ENCODE measurements at regions not wholly inside any gene's neighbourhood (a gene's known extent, or its start where the extent isn't known, plus 50 kb on each side); places are given as distances from the start of the nearest gene placed in this dataset.

DNA sequence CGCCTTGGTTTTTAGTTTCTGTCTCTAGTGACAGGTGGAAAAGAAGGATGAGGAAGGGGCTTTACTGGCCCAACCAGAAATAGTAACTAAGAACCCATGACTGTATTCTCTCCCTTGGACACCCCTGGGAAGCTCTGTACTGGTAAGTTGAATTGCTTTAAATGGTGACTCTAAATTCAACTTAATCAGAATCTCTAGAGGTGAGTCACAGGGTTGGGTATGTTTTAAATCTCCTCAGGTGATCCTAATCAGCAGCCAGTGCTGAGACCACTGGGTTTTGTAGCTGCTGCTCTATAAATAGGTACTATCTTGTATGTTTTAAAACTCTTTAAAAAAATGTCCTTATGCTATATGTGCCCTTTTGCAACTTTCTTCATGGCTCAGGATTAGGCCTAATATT lies 314.0 kb upstream of the ECI2 start:
- CTCF ChIA-PET, result no interaction called here
- POLR2A ChIA-PET, result no interaction called here
- TF ChIP-seq FOXA1 (IDR thresholded peaks at IDR 0.05) (no peak), ZNF384 (IDR thresholded peaks at IDR 0.05) (no peak), HDGF (IDR thresholded peaks at IDR 0.05; ENCODE audit: borderline replicate concordance) (no peak), NFRKB (IDR thresholded peaks at IDR 0.05) (no peak), PKNOX1 (IDR thresholded peaks at IDR 0.05) (no peak), LEF1 (IDR thresholded peaks at IDR 0.05; ENCODE audit: borderline replicate concordance) (no peak), SP1 (IDR thresholded peaks at IDR 0.05) (no peak), FOXK2 (IDR thresholded peaks at IDR 0.05) (no peak), BHLHE40 (IDR thresholded peaks at IDR 0.05; ENCODE audit: borderline replicate concordance) (no peak), FOXM1 (IDR thresholded peaks at IDR 0.05; ENCODE audit: borderline replicate concordance) (no peak), TARDBP (IDR thresholded peaks at IDR 0.05) (no peak), CTBP1 (IDR thresholded peaks at IDR 0.05; ENCODE audit: borderline replicate concordance) (no peak), SUZ12 (IDR thresholded peaks at IDR 0.05) (no peak), ARNT (IDR thresholded peaks at IDR 0.05) (no peak), L3MBTL2 (conservative IDR thresholded peaks at IDR 0.05) (no peak), ELF4 (IDR thresholded peaks at IDR 0.05) (no peak)
- DNase-seq (ENCODE audit: extremely low spot score), result no peak

- TF ChIP-seq ELF4 (IDR thresholded peaks at IDR 0.05) (no peak), ARNT (IDR thresholded peaks at IDR 0.05) (no peak), CTBP1 (IDR thresholded peaks at IDR 0.05; ENCODE audit: borderline replicate concordance) (no peak), SUZ12 (IDR thresholded peaks at IDR 0.05) (no peak), HDGF (IDR thresholded peaks at IDR 0.05; ENCODE audit: borderline replicate concordance) (no peak), BHLHE40 (IDR thresholded peaks at IDR 0.05; ENCODE audit: borderline replicate concordance) (no peak), FOXM1 (IDR thresholded peaks at IDR 0.05; ENCODE audit: borderline replicate concordance) (no peak), NFRKB (IDR thresholded peaks at IDR 0.05) (no peak), TARDBP (IDR thresholded peaks at IDR 0.05) (no peak), LEF1 (IDR thresholded peaks at IDR 0.05; ENCODE audit: borderline replicate concordance) (no peak), ZNF384 (IDR thresholded peaks at IDR 0.05) (no peak), FOXA1 (IDR thresholded peaks at IDR 0.05) (no peak), L3MBTL2 (conservative IDR thresholded peaks at IDR 0.05) (no peak), SP1 (IDR thresholded peaks at IDR 0.05) (no peak), FOXK2 (IDR thresholded peaks at IDR 0.05) (no peak)
- CTCF ChIA-PET, result no interaction called here
- no peak for DNase-seq (ENCODE audit: extremely low spot score)
- POLR2A ChIA-PET, result no interaction called here
Observed at GRCh38 chr6:4448841-4449240, 313.5 kb upstream of the ECI2 start.

GRCh38 chr6:4447639-4448330 lies 312.4 kb upstream of the ECI2 start:
- ChIA-PET POLR2A (no interaction called here), CTCF (no interaction called here)
- no peak for DNase-seq (ENCODE audit: extremely low spot score)
- TF ChIP-seq ZNF384 (IDR thresholded peaks at IDR 0.05), result no peak
- TF ChIP-seq FOXK2 (IDR thresholded peaks at IDR 0.05), result no peak
- no peak for TF ChIP-seq FOXM1 (IDR thresholded peaks at IDR 0.05; ENCODE audit: borderline replicate concordance)
- TF ChIP-seq NFRKB (IDR thresholded peaks at IDR 0.05), result no peak
- no peak for TF ChIP-seq CTBP1 (IDR thresholded peaks at IDR 0.05; ENCODE audit: borderline replicate concordance)
- no peak for TF ChIP-seq ELF4 (IDR thresholded peaks at IDR 0.05)
- no peak for TF ChIP-seq L3MBTL2 (conservative IDR thresholded peaks at IDR 0.05)
- TF ChIP-seq LEF1 (IDR thresholded peaks at IDR 0.05; ENCODE audit: borderline replicate concordance), result no peak
- TF ChIP-seq SUZ12 (IDR thresholded peaks at IDR 0.05), result no peak
- TF ChIP-seq TARDBP (IDR thresholded peaks at IDR 0.05), result no peak
- no peak for TF ChIP-seq PKNOX1 (IDR thresholded peaks at IDR 0.05)
- TF ChIP-seq BHLHE40 (IDR thresholded peaks at IDR 0.05; ENCODE audit: borderline replicate concordance), result no peak
- no peak for TF ChIP-seq ARNT (IDR thresholded peaks at IDR 0.05)
- no peak for TF ChIP-seq FOXA1 (IDR thresholded peaks at IDR 0.05)
- TF ChIP-seq SP1 (IDR thresholded peaks at IDR 0.05), result no peak
- no peak for TF ChIP-seq HDGF (IDR thresholded peaks at IDR 0.05; ENCODE audit: borderline replicate concordance)

DNA sequence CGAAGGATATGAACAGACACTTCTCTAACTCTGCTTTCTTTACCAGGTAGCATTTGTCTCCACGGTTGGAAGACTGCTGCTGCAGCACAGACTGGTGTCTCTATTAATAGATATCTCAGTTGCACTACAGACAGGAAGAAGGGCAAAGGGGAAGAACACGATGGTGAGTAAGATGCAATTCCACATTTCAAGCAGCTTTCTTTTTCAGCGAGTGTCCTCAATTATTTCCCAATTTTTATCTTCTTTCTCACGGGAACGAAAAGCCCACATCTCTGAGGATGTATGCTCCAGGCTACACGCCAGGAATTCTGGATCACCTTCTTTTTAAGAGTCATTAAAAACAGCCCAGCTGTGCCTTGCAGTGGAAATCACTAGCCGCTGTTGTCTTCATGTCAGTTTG lies 311.6 kb upstream of the ECI2 start:
- ChIA-PET CTCF (no interaction called here), POLR2A (no interaction called here)
- DNase-seq (ENCODE audit: extremely low spot score), result no peak
- TF ChIP-seq LEF1 (IDR thresholded peaks at IDR 0.05; ENCODE audit: borderline replicate concordance) (no peak), NFRKB (IDR thresholded peaks at IDR 0.05) (no peak), ELF4 (IDR thresholded peaks at IDR 0.05) (no peak), ARNT (IDR thresholded peaks at IDR 0.05) (no peak), SUZ12 (IDR thresholded peaks at IDR 0.05) (no peak), CTBP1 (IDR thresholded peaks at IDR 0.05; ENCODE audit: borderline replicate concordance) (no peak), SP1 (IDR thresholded peaks at IDR 0.05) (no peak), FOXA1 (IDR thresholded peaks at IDR 0.05) (no peak), PKNOX1 (IDR thresholded peaks at IDR 0.05) (no peak), FOXK2 (IDR thresholded peaks at IDR 0.05) (no peak), BHLHE40 (IDR thresholded peaks at IDR 0.05; ENCODE audit: borderline replicate concordance) (no peak), TARDBP (IDR thresholded peaks at IDR 0.05) (no peak), L3MBTL2 (conservative IDR thresholded peaks at IDR 0.05) (no peak), FOXM1 (IDR thresholded peaks at IDR 0.05; ENCODE audit: borderline replicate concordance) (no peak), HDGF (IDR thresholded peaks at IDR 0.05; ENCODE audit: borderline replicate concordance) (no peak), ZNF384 (IDR thresholded peaks at IDR 0.05) (no peak)

- ChIA-PET POLR2A (no interaction called here), CTCF (no interaction called here)
- no peak for DNase-seq (ENCODE audit: extremely low spot score)
- TF ChIP-seq LEF1 (IDR thresholded peaks at IDR 0.05; ENCODE audit: borderline replicate concordance), result no peak
- TF ChIP-seq ARNT (IDR thresholded peaks at IDR 0.05), result no peak
- no peak for TF ChIP-seq ELF4 (IDR thresholded peaks at IDR 0.05)
- TF ChIP-seq FOXK2 (IDR thresholded peaks at IDR 0.05), result no peak
- TF ChIP-seq SUZ12 (IDR thresholded peaks at IDR 0.05), result no peak
- TF ChIP-seq NFRKB (IDR thresholded peaks at IDR 0.05), result no peak
- no peak for TF ChIP-seq L3MBTL2 (conservative IDR thresholded peaks at IDR 0.05)
- TF ChIP-seq BHLHE40 (IDR thresholded peaks at IDR 0.05; ENCODE audit: borderline replicate concordance), result no peak
- TF ChIP-seq FOXM1 (IDR thresholded peaks at IDR 0.05; ENCODE audit: borderline replicate concordance), result no peak
- no peak for TF ChIP-seq ZNF384 (IDR thresholded peaks at IDR 0.05)
- TF ChIP-seq TARDBP (IDR thresholded peaks at IDR 0.05), result no peak
- TF ChIP-seq PKNOX1 (IDR thresholded peaks at IDR 0.05), result no peak
- no peak for TF ChIP-seq FOXA1 (IDR thresholded peaks at IDR 0.05)
- no peak for TF ChIP-seq HDGF (IDR thresholded peaks at IDR 0.05; ENCODE audit: borderline replicate concordance)
- no peak for TF ChIP-seq CTBP1 (IDR thresholded peaks at IDR 0.05; ENCODE audit: borderline replicate concordance)
Observed at GRCh38 chr6:4441981-4442434, 306.6 kb upstream of the ECI2 start.

Data from HEK293T (cell line).